ENCODE measurements at regions not wholly inside any gene's neighbourhood (a gene's known extent, or its start where the extent isn't known, plus 50 kb on each side); places are given as distances from the start of the nearest gene placed in this dataset.

DNA sequence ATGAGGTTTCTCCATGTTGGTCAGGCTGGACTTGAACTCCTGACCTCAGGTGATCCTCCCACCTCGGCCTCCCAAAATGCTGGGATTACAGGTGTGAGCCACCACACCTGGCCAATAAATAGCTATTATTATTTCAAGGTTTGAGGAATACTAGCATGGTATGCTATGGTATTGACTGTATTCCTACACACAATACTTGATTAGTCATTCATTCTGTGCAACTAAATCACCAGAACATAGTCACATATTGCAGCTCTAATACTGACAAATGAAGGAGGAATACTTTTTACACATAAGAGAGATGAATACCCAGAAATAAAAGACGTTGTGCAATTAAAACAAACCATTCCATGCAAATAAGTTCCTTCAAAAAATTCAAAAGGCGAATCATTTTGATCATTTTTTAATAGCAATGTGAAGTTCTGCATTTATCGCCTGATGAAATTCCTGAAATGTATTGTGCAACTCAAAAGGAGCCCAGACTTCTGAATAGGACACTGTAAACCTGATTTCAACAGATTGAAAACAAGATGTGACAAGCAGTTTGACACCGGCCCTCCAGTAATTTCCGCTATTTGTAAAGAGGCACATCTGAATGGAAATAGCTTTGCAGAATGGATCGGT lies 687.4 kb upstream of the SEMA6A start:
- no peak for DNase-seq

DNA sequence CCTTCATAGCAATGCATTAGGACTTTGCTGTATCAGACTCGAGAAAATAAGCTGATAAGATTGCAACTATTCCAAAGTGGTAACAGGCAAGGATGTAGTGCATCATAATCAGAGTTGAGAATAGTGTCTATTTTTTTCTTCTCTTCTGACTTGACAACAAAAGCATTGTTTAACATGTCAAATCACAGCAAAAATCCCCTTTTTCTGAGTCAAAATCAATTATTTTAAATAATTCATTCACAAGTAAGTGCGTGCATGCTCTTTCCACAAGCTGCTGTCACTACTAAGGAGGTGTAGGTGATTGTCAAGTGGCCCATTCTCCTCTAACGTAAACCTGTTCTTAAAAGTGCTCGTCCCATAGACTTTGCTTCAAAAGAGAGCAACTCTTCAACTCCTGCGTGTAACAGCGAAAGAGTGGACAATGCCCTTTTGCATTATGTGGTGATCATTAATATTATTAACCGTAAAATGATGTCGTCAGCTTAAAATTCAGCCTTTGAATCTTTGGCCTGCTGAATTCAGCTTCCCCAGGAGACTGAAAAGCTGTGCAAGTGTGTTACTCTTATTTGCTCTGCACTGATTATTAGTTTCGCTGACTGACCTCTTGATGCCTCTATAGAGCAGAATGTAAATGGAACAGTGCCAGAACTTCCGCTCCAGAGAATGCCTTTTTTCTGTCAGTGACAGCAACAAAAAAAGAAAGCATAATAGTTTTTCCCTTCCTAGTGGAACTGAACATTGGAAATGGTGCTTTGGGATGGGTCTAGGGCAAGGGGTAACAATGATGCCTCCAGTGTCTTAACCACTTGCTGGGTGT lies 680.8 kb upstream of the SEMA6A start:
- DNase-seq = no peak

DNA sequence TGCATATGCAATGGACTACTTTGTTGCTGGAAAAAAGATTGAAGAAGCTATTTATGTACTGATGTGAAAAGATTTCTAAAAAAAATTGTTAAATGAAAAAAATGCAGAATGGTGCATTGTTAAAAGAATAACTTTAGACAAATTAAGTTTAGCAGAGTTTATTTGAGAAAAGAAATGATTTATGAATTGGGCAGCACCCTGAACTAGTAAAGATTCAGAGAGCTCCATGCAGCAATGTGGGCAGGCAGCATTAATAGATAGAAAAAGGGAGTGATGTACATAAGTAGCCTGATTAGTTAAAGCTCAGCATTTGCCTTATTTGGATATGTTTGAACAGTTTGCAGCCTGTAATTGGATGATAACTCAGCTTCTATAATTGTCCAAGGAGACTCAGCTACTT lies 677.9 kb upstream of the SEMA6A start:
- no peak for DNase-seq

DNA sequence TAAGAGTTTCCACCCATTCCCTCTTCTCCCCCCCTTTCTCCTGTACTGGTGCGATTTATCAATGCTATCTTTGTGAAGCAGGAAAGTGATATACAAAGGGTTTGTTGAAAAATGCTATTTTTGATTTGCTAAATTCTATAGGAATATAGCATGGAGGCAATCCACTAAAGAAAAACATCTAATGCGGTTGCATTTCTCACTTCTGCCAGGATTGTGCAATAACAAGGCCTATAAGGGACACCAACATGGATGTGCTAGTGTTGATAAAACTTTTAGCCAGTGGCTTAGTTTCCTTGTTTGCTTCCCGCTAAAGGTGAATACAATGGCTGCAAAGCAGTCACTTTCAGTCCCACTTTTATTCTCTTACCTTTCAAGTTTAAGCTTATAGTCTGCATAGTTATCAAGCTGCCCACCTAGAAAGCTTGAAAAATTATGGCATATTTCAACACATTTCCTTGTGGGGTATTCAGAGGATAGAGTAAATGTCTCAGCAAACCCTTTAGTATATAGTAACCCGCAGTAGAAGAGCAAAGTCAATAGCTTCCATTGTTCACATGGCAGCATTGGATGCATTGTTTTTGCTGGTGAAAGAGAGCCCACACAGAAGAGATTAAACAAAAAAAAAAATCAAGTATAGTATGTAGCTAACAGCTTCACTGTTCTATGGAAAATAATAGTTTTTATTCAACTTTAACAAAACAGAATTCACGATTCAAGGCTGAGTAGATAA lies 674.6 kb upstream of the SEMA6A start:
- no peak for DNase-seq

DNA sequence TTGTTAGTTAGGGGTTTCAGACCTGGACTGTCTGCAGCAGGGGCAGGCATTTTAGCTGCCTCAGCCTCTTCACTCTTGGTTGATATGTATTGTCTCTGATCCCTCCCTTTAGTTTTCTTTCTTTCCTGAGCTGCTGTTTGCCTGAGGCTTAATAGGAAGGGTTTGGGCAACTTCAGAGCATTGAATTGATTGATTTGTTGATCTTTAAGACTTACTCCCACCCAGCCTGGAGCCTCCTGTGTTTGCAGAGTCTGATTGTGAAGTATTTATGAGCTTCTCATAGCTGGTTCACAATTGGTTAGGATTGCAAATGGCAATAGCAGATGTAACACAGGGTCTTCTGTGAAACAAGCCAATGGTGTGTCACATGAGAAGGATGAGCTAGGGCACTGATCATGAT lies 671.8 kb upstream of the SEMA6A start:
- DNase-seq = no peak

DNA sequence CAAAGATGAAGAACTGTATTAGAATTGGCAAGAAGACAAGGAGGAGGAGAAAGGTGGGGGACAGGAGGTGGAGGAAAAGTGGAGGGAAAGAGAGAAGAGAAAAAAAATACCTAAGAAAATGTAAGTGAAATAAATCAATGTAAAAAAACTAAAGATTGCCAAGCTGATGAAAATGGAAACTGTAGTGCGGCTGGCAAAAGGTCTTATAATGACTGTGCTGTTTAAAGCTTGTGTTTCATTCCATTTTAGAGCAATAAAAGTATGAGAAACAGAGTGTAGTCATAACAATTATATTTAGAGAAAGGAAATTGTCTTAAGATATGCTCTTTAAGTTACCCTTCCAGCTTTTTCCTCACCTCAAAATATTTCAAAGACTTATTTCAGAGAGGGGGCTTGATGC lies 670.5 kb upstream of the SEMA6A start:
- no peak for DNase-seq

DNA sequence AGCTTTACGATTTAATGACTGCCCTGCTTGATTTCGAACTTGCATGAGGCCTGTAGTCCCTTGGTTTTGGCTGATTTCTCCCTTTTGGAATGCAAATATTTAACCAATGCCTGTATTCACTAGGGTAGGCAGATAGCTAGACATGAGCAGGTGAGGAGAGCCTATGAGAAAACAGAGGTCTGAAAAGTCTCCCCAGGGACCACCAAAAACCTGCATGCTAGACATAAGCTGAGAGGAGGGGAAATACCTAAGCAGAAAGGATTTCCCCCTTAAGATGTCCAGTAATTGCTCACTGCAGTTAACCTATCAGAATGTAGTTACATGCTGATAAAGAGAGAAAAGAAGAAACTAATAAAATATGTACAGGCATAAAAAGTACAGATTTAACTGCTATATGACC lies 667.4 kb upstream of the SEMA6A start:
- DNase-seq = no peak

DNA sequence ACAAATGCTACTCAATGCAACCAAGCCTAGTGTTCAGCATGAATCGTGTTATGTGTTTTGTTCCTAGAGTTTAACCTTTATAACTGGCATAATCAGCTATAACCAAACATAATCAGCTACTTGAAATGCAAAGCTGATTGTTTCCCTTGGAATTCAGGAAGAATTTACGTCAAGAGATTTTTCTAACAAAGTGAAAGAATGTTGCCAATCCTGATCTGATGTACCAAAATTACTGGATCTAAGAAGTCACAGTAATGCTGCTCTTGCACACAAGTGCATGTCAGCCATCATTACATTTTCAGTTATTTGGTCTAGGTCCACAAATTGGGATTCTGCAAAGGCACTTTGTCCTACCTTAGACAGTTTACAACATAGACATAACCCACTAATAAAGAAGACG lies 662.3 kb upstream of the SEMA6A start:
- no peak for DNase-seq

DNA sequence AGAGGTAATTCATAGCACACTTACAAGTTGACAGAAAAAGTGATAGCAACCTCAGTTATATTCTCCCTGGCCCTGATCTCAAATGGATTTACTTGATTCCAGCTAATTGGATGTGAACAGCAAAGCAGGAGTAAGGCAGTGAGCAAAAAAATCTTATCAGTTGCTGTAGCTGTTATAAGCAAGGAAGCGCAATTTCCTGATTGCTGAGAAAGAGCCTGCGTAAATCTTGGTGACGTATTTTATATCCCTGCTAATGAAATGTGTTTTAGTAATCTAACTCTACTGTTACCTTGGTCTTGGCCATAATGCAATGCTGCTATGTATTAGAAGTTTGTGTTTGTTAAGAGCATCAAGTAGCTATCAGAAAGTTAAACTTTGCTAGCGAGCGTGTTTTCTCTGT lies 661.2 kb upstream of the SEMA6A start:
- no peak for DNase-seq

DNA sequence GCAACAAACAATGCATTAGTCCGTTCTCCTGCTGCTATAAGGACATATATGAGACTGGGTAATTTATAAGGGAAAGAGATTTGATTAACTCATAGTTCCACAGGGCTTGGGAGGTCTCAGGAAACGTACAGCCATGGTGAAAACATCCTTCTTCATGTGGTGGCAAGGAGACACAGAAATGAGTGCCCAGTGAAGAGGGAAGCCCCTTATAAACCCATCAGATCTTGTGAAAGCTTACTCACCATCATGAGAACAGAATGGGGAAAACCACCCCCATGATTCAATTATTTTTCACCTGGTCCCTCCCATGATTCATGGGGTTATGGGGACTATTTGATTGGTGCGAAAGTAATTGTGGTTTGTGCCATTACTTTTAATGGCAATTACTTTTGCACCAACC lies 655.8 kb upstream of the SEMA6A start:
- DNase-seq = no peak

DNA sequence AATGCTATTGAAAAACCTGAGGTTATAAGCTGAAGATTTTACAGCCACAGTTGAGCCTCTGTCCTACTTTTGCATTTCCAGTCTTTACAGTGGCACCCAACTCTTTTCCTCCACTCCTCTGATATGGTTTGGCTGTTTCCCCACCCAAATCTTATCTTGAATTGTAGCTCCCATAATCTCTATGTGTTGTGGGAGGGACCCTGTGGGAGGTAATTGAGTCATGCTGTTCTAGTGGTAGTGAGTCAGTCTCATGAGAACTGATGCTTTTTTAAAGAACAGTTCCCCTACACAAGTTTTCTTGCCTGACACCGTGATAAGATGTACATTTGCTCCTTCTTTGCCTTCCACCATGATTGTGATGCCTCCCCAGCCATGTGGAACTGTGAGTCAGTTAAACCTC lies 646.1 kb upstream of the SEMA6A start:
- no peak for DNase-seq

DNA sequence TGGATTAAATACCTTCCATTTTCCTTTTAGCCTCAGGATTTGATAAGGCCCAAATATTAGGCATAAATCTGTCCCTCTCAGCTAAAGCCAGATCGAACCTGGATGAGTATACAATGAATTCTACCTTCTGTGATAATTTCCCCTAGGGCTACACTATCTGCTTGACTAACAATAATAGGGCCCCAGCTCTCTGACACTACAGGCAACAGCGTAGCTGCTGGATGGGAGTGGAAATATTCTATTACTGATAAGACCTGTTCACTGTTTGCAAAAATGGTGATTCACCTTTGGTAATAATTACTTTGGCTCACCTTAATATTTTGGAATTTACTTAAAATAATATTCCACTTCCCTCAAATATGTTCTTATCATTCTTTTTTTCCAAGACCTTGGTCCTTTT lies 644.2 kb upstream of the SEMA6A start:
- DNase-seq = no peak

DNA sequence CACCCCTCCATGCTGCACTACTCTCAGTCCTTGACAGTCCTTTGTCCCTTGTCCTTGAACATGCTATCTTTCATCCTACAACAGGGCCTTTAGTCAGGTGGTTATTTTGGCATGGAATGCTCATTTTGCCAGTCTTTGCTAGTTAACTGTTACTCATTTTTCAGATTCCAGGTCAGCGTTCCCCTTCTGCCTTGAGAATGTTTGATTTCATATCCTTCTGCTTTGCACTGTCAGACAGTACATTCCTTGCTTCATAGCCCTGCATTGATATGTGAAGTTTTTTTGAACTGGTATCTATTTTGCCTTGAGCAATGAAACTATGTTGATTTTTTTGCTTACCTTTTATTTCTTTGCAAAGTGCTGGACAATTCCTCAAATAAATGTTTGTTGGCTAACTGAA lies 638.2 kb upstream of the SEMA6A start:
- no peak for DNase-seq

DNA sequence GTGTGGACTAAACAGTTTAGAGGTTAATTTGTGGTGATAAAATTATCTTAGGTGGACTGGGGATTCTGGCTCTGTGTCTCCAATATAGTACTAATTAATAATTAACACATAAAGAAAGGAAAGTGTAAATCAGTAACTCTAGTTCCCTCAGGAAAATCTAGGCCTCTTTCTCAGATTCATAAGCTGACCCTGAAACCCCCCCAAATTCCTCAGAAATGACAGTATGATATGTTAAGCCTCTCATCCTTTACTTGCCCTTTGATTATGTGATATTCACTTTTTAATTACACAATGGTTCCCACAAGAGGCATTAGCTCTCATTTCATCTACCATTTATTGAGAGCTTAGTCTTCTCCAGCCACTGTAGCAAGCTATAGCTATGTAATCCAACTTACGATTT lies 636.2 kb upstream of the SEMA6A start:
- DNase-seq = no peak

DNA sequence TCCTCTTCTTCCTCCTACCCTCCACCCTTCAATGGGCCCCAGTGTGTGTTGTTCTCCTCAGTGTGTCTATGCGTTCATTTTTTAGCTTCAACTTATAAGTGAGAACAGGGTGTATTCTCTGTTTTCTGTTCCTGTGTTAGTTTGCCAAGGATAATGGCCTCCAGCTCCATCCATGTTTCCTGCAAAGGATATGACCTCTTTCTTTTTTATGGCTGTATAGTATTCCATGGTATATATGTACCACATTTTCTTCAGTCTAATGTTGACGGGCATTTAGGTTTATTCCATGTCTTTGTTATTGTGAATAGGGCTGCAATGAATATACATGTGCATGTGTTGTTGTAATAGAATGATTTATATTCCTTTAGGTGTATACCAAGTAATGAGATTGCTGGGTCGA lies 634.9 kb upstream of the SEMA6A start:
- DNase-seq = no peak

DNA sequence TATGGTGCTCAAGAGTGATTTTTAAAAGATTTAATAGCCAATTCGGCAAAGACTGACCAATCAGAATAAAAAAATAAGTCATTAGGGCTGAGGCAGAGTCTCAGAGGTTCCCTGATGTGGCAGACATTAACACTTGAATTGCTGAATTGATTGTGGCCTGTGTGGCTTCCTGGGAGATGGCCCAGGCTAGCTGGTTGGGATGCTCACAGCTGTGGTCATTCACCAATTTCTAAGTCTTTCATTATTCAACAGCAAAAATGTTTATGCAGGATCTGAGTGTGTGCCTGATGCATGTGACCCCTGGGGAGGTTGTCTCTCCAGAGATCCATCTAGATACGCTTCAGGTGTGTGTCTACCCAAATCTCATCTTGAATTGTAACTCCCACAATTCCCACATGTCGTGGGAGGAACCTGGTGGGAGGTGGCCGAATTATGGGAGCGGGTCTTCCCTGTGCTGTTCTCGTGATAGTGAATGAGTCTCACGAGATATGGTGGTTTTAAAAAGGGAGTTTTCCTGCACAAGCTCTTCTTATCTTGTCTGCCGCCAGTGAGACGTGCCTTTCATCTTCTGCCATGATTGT lies 632.6 kb upstream of the SEMA6A start:
- DNase-seq = no peak

DNA sequence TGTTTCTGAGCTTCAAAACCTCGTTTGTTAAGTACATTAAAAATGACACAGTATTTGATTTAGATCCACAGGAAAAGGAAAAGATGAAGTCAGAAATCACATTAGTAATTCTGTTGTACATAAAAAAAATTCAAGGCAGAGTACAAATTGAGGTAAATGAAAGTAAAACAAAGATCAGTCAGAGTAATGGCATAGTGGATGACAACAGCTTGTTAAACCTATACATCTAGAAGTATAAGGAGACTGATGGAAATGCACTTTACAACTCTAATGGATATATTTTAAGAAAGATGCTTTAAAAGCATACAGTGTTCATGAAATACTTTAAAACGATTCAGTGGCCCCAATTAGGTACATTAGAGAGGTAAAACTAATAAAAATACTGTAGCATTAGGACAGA lies 631.3 kb upstream of the SEMA6A start:
- DNase-seq = no peak

DNA sequence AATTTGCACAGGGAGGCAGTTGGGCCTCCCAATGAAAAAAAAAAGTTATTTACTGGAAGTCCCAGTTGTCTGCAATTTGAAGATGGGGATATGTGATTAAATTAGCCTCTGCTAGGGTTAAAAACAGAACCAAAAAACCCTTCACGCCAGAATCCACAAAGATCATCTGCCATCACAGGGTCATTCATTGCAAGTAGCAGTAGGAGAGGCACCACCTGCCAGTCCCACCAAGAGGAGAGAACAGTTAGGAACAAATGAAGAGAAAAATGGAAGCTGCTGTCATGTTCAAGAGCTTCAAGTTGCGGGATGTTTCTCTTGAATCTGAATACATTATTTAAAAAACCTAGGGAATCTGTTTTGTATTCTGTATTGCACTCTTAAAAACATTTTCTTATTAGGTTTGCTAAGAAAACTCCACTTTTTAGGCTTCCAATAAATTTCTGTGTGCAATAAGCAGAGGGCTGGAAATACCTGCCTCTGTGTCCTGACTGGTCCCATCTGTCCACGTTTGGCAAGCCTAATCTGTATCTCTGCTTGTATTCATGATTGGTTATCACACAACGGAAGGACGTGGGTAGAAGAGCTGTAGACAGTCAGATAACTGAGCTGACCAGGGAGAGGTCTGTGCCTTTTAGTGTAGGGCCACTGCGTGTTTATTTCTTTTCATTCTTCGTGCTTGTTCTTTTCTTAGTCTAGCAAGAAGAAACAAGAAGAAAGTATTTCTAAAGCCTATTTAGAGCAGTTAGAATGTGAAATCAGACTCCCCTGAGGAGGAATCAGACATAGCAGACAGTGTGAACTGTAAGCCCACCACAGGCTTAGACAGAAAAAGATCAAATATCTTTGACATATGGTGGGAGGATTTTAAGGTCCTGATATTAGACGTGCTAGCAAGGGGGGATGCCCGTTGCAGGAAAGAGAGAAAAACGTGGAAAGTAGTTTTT lies 630.6 kb upstream of the SEMA6A start:
- DNase-seq = no peak

DNA sequence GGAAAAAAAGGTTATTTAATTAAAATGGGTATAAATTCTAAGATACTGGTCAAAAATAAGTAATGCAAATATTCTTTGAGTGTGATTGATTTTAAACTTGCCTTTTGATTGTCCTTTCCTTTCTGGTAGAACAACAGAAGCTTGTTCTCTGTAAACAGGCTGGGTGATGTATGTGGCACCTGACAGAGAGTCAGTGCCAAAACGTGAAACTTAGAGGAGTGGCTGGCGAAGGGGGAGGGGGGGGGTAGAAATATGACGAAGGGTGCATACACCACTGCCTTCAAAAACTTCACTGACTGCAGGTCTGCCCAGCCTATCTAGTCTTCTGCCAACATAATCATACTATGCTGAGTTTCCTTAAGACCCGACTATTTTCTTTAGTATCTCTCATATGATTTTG lies 629.8 kb upstream of the SEMA6A start:
- DNase-seq = no peak

DNA sequence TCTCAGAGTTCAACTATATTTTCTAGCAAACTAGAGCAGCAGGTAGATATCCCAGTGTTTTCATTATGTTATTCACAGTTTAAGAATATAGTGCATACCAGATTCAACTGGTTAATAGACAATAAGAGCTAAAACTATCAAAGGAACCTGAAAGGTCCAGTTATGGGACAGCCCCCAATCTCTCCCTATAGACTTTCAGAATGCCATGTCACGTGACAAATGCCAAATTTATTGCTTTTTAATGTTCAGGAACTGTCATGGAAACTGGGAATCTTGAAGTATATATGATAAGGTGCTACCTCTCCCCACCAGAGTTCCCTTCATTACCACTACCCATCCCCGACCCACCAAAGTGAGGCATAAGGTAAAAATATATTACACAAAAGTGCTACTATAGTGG lies 629.0 kb upstream of the SEMA6A start:
- no peak for DNase-seq

DNA sequence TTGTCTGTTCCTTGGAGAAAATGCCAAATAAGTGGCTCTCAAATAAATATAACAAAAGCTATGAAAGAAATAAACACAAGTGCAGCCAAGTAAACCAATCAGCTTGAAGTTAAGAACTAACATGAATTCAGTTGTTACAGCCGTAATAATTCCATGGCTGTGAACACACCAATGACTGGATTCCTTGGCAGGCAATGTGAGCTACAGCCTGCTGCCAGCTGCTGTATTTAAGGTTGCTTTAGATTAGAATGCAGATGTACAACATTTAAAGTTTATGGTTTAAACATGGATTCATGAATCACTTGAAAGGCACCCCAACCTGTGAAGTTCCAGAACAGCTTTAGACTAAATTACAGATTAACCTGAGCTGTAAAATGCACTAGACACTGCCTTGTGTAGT lies 626.4 kb upstream of the SEMA6A start:
- DNase-seq = no peak

DNA sequence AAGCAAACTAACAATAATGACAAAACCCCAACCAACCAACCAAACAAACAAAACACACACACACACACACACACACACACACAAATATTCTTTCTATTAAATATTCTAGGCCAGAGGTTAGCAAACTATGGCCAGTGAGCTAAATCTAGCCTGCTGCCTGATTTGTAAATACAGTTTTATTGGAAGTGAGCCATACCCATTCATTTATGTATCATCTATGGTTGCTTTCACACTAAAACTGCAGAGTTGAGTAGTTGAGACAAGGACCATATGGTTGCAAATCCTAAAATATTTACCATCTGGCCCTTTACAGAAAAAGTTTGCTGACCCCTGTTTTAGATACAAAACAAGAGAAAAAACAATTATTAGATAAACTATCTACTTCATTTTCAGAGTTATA lies 620.5 kb upstream of the SEMA6A start:
- no peak for DNase-seq

DNA sequence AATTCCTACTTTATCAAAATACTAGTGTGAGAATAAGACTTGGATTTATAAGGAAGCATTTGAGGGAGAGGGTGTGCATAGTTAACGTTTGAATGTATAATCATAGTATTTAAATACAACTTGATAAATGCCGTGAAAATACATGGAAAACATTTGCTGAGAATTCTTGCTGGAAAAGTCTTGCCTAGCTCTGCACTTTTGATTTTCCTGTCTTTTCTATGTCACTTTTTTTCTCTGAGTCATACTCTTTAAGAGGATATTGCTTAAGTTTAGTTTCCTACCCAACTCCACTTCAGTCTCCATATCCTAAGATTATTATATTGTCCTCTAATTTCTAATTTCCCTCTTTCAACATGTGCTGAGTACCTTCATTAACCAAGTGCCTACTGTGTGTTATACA lies 616.6 kb upstream of the SEMA6A start:
- DNase-seq = no peak
